HG03469 (cell line): ENCODE measurements at regions not wholly inside any gene's neighbourhood (a gene's known extent, or its start where the extent isn't known, plus 50 kb on each side); places are given as distances from the start of the nearest gene placed in this dataset.

ENCODE experiments used
- ATAC-seq: cut with Tn5 transposase; IDR thresholded peaks from one replicate; pipeline ENCODE4 v1.9.1; 2021; ENCODE audit warnings: mild to moderate bottlenecking, moderate library complexity, moderate number of reproducible peaks; ENCODE audit not compliant: unreplicated experiment

DNA sequence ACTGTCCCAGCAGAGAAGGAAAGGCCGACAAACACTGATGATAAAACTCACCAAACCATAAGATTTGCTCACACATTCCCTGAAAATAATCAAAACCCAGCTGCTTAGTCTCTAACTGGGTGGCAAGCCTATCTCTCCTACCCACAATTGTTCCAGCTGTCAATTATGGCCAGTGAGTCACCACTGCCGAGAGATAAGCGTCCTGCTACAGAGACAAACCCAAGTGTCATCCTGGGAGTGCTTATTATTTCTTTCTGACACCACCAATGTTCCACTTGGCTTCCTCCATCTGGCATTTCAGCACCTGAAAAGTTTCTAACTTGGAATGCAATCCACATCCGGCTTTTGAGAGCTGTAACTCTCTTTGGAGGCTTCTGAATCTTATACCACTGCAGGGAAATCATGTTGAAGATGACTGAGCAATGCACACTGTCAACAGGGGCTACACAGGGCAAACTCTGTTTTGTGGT lies 51.5 kb upstream of the VAV3 start:
- no peak for ATAC-seq
